ENCODE measurements at regions not wholly inside any gene's neighbourhood (a gene's known extent, or its start where the extent isn't known, plus 50 kb on each side); places are given as distances from the start of the nearest gene placed in this dataset.

- TF ChIP-seq, protein P1, sequence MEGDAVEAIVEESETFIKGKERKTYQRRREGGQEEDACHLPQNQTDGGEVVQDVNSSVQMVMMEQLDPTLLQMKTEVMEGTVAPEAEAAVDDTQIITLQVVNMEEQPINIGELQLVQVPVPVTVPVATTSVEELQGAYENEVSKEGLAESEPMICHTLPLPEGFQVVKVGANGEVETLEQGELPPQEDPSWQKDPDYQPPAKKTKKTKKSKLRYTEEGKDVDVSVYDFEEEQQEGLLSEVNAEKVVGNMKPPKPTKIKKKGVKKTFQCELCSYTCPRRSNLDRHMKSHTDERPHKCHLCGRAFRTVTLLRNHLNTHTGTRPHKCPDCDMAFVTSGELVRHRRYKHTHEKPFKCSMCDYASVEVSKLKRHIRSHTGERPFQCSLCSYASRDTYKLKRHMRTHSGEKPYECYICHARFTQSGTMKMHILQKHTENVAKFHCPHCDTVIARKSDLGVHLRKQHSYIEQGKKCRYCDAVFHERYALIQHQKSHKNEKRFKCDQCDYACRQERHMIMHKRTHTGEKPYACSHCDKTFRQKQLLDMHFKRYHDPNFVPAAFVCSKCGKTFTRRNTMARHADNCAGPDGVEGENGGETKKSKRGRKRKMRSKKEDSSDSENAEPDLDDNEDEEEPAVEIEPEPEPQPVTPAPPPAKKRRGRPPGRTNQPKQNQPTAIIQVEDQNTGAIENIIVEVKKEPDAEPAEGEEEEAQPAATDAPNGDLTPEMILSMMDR (IDR thresholded peaks at IDR 0.05): no peak
- DNase-seq: no peak
- Mint-ChIP-seq H3K4me1 (peaks cover 10% of the 10 kb centered on the region), H3K4me3 (no peak overlapping the region), H3K36me3 (ENCODE audit: low read depth) (no peaks in the 10 kb centered on the region), H3K27me3 (ENCODE audit: low read depth, poor library complexity) (peaks cover 4% of the 10 kb centered on the region), H3K9me3 (no peaks in the 10 kb centered on the region), H3K27ac (no peak overlapping the region)
Observed at GRCh38 chr1:239735111-239735510, 348.7 kb downstream of the CHRM3 start.

- H3K4me3 Mint-ChIP-seq: no peak overlapping the region
- no peak for DNase-seq
- TF ChIP-seq, protein P1 (IDR thresholded peaks at IDR 0.05): no peak
- no peaks in the 10 kb centered on the region for H3K9me3 Mint-ChIP-seq
- peaks cover 10% of the 10 kb centered on the region for H3K4me1 Mint-ChIP-seq
- no peaks in the 10 kb centered on the region for H3K36me3 Mint-ChIP-seq (ENCODE audit: low read depth)
- H3K27ac Mint-ChIP-seq: no peak overlapping the region
- H3K27me3 Mint-ChIP-seq (ENCODE audit: low read depth, poor library complexity): peaks cover 4% of the 10 kb centered on the region
Observed at GRCh38 chr1:239736479-239736878, 350.1 kb downstream of the CHRM3 start.

GRCh38 chr1:239739375-239739774 lies 352.3 kb upstream of the FMN2 start:
- TF ChIP-seq, protein P1 (IDR thresholded peaks at IDR 0.05): no peak
- Mint-ChIP-seq H3K27ac (no peak overlapping the region), H3K36me3 (ENCODE audit: low read depth) (no peaks in the 10 kb centered on the region), H3K27me3 (ENCODE audit: low read depth, poor library complexity) (peaks cover 8% of the 10 kb centered on the region), H3K4me3 (no peak overlapping the region), H3K9me3 (no peaks in the 10 kb centered on the region), H3K4me1 (peaks cover 6% of the 10 kb centered on the region)
- no peak for DNase-seq

DNA sequence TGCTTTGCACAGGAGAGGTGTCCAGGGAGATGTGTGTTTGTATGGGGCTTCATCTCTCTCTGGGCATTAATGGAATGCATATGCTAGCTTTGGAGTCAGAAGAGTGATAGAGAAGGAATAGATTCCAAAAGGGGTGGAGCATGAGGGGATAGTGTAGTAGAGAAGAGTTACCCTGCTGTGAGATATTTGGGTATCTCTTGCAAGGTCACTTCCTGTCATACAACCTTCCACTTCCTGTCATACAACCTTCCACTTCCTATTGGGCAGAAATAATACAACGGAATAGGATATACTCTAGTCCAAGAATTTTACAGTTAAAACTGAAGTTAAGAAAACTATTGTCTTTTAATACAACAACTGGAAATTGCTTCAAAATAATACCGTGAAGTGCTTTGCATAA lies 351.8 kb upstream of the FMN2 start:
- H3K27me3 Mint-ChIP-seq (ENCODE audit: low read depth, poor library complexity): peaks cover 9% of the 10 kb centered on the region
- no peak overlapping the region for H3K27ac Mint-ChIP-seq
- H3K4me3 Mint-ChIP-seq: no peak overlapping the region
- no peak for DNase-seq
- TF ChIP-seq, protein P1 (IDR thresholded peaks at IDR 0.05): no peak
- no peaks in the 10 kb centered on the region for H3K9me3 Mint-ChIP-seq
- peaks cover 6% of the 10 kb centered on the region for H3K4me1 Mint-ChIP-seq
- H3K36me3 Mint-ChIP-seq (ENCODE audit: low read depth): no peaks in the 10 kb centered on the region

GRCh38 chr1:239742416-239743109 lies 349.1 kb upstream of the FMN2 start:
- Mint-ChIP-seq H3K27ac (no peak overlapping the region), H3K27me3 (ENCODE audit: low read depth, poor library complexity) (peaks cover 9% of the 10 kb centered on the region), H3K4me1 (peaks cover 3% of the 10 kb centered on the region), H3K4me3 (no peak overlapping the region), H3K9me3 (no peaks in the 10 kb centered on the region), H3K36me3 (ENCODE audit: low read depth) (no peaks in the 10 kb centered on the region)
- TF ChIP-seq, protein P1 (IDR thresholded peaks at IDR 0.05): no peak
- no peak for DNase-seq

- no peaks in the 10 kb centered on the region for H3K4me1 Mint-ChIP-seq
- no peaks in the 10 kb centered on the region for H3K36me3 Mint-ChIP-seq (ENCODE audit: low read depth)
- H3K27ac Mint-ChIP-seq: no peak overlapping the region
- DNase-seq: no peak
- H3K27me3 Mint-ChIP-seq (ENCODE audit: low read depth, poor library complexity): peaks cover 5% of the 10 kb centered on the region
- no peak overlapping the region for H3K4me3 Mint-ChIP-seq
- H3K9me3 Mint-ChIP-seq: no peaks in the 10 kb centered on the region
- TF ChIP-seq, protein P1 (IDR thresholded peaks at IDR 0.05): no peak
Observed at GRCh38 chr1:239744851-239745250, 346.8 kb upstream of the FMN2 start.

All from nephron progenitor cell (in vitro differentiated cells).